ENCODE measurements at regions not wholly inside any gene's neighbourhood (a gene's known extent, or its start where the extent isn't known, plus 50 kb on each side); places are given as distances from the start of the nearest gene placed in this dataset.
"Not testable (repeated sequence)": the region's sequence is repeated elsewhere in the genome, so short reads cannot be mapped to it uniquely, and the experiment has no call there.

DNA sequence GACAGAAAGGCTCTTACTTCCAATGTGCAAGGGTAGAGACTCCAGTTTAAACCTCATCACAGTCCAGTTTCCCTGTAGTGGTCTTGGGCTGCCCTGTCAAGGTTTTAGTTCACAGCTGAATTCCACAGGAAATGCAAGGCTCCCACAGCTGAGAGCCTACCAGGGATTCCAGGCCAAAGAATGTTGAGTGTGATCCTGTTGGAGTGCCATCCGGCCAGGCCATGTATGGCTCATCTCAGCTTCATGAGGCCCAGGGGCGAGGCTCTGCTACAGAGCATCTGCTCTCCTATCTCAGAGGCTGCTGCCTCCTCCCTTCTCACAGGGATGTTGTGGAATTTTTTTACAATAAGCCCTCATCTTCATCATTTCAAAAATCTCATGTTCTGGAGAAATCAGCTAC is 239.8 kb upstream of the CCL2 start:
- no peak for DNase-seq (ENCODE audit: low spot score)

DNA sequence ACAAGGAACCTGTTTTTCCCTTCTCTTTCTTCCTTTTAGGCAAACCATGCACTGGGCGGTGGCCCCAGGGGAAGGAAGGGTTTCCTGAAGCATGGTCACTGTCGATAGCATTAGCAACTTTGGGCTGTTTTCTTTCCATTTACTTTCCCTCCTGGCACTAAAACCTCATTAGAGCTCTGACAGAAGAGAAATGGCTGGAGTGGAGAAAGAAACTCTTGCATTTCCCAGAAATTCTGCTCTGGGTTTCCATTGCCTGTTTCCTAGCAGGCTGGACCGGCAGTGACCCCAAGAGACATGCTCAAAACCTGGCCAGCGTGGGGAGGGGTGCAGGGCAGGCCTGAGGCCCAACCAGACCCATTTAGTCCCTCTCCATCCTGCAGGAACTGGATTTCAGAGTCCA is 230.7 kb upstream of the CCL2 start:
- peak; percentile 25 for DNase-seq (ENCODE audit: low spot score)

DNA sequence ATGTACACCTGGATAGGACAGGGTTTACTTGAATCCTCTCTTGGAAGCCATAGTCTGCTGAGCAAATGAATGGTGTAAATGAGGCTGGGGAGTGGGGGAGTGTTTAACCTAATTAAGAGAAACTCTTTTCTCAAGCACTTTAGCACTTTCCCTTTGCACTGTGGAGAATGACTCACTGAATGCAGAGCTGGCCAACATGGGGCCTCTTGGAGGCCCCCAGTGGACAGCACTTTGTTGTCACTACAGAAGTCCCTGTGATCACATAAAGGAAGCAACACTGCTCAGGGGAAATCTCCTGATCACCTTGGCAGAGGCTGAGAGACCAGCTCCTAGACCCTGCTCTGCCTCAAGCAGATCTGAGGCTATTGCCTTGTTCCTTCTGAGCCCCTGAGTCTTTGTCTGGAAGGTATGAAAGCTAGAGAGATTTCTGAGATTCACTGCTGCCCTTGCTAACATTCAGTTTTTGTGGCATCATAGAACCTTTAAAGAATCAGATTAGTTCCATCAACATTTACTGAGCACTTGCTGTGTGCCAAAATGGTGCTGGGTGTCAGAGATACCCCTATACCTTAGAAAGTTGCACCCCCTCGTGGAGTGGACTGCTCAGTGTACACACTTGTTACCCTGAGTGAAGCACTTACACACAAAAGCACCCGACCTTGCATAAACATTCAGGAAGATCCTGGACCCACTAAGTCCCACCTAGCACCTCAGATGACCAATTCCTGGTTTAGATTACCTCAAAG is 230.1 kb upstream of the CCL2 start:
- no peak for DNase-seq (ENCODE audit: low spot score)

DNA sequence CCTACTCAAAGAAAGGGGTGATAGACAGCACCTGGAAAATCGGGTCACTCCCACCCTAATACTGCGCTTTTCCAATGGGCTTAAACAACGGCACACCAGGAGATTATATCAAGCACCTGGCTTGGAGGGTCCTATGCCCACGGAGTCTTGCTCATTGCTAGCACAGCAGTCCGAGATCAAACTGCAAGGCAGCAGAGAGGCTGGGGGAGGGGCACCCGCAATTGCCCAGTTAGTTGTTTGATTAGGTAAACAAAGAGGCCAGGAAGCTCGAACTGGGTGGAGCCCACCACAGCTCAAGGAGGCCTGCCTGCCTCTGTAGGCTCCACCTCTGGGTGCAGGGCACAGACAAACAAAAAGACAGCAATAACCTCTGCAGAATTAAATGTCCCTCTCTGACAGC is 224.5 kb upstream of the CCL2 start:
- DNase-seq (ENCODE audit: low spot score), result not testable (repeated sequence)

DNA sequence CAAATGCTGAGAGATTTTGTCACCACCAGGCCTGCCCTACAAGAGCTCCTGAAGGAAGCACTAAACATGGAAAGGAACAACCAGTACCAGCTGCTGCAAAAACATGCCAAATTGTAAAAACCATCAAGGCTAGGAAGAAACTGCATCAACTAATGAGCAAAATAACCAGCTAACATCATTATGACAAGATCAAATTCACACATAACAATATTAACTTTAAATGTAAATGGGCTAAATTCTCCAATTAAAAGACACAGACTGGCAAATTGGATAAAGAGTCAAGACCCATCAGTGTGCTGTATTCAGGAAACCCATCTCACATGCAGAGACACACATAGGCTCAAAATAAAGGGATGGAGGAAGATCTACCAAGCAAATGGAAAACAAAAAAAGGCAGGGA is 222.8 kb upstream of the CCL2 start:
- DNase-seq (ENCODE audit: low spot score), result not testable (repeated sequence)

DNA sequence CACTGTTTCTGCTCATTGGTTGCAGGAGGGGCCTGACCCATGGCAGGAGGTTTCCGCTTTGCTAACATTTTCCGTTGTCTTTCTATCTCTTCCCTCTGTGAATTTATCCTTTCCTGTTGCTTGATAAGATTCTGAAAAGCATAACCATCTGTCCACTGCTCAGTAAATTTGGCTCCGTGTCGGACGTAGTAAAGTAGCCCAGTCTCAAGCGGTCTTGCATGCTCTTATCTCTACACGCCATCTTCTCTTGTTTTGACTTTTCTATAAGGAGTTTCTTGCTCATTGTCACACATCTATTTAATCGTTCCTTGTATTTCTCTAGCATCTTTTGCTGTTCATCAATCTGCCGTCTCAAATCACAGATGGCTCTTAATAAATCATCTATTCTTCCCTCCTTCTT is 216.3 kb upstream of the CCL2 start:
- DNase-seq (ENCODE audit: low spot score), result not testable (repeated sequence)

DNA sequence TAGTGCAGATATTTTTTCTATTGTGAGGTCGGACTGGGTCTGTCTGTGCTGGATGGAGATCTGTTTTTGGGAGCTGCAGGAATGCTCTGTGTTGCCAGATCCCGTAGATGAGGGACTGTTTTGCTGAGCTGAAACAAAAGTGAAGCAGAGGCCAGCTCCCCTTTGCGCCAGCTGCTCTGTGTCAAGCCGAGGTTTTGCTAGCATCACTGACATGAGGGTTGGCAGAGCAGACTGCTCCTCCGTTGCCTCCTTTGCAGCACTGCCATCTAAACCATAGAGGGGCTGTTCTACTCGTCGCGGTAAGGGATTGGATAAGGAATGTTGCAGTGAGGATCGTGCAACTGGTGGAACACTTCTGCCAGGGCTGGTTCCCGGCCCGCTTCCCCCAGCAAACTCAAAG is 215.9 kb upstream of the CCL2 start:
- not testable (repeated sequence) for DNase-seq (ENCODE audit: low spot score)

DNA sequence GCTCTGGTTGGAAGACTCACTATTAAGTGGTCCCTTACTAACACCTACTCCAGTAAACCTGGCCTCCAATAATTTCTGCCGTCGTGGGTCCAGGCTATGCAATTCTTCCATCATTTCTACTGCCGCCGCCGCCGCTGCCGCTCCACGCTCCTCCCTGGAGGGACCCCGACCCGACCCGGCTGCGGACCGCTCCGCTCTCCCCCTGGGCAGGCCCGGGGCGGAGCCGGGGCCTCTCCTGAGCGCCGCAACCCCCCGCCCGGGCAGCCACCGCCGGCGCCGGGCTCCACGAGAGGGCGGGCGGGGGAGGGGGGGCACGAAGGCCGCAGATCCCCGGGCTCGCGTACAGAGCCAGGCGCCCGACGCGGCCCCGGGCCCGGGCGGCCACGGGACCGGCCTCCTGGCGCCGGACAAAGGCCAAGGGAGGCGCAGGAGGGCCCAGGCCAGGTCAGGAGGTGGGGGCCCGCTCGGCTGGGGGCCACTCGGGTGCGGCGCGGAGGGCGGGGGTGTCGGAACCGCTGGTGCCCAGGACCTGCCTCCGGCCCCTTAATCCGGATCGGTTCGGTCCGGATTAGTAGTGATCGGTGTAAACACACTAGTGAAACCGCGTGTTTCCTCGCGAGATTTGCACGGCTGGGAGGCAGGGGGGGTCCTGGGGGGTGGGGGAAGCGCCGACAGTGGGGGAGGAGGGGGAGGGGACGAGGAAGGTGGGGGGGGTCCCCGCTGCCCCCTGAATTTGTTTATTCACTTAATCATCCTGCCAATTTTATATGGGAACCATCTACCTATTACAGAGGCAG is 215.1 kb upstream of the CCL2 start:
- DNase-seq (ENCODE audit: low spot score), result not testable (repeated sequence)

DNA sequence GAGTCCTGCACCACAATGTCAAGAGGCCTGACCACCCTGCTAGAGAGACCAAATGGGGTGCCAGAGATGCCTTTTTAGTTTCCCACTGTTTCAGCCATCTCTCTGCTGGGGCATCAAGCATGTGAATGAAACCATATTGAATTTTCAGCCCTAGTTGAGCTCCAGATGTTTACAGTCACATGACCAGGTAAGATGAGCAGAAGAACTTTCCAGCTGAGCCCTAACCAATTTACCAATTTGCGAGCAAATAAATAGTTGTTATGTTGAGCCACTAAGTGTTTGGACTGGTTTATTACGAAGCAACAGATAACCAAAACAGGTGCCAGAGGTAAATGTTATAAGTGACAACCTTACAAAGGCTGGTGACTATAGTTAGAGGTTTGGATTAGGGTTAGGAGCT is 209.1 kb upstream of the CCL2 start:
- DNase-seq (ENCODE audit: low spot score), result no peak

DNA sequence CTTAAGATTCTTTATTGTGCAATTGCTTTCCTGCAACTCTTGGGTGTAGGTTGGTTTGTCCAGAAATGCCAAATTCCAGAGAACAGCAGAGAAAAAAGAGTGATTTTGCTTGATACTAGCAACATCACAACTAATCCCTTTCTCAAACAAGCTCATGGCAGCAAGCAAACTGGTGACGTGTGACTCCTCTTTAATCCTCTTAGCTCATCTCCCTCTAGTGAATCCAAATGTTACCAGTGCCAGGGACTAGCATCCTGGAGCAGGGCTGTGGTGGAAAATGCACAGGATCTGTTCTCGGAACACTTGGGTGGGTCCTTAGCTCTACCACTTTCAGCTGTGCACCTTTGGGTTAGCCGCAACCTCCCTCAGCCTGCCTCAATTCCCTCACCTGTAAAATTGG is 204.0 kb upstream of the CCL2 start:
- DNase-seq (ENCODE audit: low spot score), result no peak

DNA sequence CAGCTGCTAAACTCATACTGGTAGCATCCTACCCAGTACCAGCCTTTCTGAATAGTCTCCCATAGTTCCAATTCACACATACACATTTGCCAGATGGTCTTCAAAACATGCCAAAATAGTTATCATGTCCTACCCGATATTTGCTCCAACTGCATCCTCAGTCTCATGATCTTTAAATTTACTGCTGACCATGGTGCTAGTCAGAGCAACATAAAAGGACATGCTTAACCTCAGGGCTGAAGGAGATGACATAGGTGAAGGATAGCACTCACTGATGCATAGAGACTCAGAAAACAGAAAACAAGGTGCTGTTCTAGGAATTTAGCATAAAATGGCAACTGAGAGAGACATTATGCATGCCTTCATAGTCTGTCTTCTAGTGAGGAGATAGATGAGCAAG is 200.6 kb upstream of the CCL2 start:
- DNase-seq (ENCODE audit: low spot score), result no peak

DNA sequence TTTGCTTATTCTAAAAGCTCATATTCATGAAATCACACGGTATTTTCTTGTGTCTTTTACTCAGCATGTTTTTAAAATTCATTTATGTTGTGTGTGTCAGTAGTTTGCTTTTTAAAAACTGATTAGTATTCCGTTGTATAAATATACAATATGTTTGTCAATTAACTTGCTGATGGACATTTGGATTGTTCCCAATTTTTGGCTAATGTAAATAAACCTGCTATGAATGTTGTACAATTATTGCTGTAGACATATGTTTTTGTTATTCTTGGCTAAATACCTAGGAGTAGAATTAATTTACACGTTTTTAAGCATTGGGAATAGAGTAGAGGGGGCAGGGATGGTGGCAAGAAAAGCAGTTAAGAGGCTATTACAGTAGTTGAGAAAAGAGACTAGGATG is 199.5 kb upstream of the CCL2 start:
- no peak for DNase-seq (ENCODE audit: low spot score)

DNA sequence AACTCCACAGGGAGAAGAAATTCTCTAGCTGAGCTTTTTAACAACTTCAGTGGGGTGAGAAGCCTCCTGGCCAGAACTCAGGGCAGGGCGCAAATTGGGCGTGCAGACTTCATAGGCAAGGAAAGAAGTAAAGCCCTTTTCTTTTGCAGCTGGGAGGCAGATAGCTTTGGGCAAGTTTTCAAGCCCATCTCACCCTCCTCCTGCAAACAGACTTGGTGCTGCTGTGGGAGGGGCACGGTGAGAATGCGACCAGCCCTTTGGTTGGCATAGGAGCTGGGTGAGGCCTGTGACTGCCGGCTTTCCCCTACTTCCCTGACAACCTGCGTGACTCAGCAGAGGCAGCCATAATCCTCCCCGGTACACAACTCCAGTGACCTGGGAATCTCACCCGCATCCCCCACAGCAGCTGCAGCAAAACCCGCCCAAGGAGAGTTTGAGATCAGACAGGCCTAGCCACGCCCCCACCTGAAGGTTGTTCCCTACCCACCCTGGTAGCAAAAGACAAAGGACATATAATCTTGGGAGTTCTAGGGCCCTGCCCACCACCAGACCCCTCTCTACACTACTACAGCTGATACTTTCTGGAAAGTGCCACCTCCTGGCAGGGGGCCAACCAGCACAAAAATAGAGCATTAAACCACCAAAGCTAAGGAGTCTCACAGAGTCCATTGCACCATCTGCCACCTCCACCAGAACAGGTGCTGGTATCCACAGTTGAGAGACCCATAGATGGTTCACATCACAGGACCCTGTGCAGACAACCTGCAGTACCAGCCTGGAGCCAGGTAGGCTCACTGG is 195.5 kb upstream of the CCL2 start:
- DNase-seq (ENCODE audit: low spot score), result no peak

DNA sequence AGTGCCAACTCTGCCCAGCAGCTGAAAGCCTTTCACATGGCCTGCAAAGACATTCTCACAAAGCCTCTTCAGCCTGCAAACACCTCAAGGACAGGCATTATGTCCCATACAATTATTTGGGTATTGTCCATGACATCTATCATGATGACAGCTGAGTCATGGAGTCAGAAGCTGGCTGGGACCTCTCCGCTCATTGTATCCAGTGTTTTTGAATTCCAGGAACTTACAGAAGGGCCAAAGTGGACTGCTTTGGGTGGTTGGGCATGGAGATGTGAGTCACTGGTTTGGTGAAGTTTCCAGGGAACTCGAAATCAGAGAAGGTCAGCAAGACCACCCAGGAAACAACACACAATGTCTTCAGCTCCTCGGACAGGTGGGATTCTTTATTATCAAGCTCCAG is 188.6 kb upstream of the CCL2 start:
- DNase-seq (ENCODE audit: low spot score), result no peak

DNA sequence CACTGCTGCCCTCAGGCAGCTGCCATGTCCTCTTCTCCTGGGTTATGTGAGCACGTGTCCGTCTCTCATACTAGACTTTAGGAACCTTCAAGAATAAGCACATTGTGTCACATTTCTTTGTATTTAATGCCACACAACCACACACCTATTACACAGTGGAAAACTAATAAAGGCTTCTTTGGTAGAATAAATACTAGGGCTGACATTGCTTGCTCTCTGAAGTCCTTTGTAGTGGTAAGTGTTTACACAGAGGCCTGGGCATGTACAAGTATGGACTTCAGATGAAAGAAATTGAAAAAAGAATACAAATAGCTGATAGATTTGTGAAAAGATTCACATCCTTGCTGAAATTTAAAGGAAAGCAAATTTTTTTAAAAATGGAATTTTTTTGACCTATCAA is 188.1 kb upstream of the CCL2 start:
- DNase-seq (ENCODE audit: low spot score), result no peak

DNA sequence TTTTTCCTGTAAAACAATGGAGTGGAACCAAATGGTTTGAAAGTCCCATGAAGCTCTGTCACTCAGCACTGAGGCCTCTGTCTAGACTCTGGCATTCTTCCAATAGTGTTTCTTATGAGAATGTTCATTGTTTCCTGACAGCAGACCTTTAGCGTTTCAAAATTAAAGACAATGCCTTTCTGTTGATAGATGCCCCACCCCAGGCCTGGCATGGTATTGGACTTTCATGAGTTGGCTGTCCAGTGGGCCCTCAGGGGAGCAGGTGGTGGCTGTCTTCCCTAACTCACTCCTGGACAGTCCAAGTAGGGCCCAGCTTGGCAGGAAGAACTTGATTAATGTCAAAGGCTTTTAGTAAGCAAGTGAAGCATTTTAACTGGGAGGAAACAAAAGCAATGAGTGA is 186.5 kb upstream of the CCL2 start:
- no peak for DNase-seq (ENCODE audit: low spot score)

DNA sequence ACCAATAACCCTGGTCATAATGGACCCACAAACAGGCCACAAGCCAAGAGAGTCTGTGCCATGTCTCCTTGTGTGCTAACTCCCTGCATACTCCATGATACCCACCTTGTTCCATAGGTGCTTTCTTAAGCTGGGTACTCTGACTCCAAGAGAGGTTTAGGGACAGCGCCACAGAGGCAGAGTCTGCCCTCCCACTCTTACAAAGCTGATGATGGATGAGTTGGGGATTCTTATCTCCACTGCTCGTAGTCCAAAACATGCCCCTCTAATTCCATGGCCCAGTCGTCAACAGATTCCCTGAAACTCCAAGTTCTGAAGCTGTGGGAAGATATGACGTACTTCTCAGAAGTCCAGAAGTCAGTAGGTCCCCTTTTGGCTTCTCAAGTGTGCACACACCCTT is 184.4 kb upstream of the CCL2 start:
- no peak for DNase-seq (ENCODE audit: low spot score)

DNA sequence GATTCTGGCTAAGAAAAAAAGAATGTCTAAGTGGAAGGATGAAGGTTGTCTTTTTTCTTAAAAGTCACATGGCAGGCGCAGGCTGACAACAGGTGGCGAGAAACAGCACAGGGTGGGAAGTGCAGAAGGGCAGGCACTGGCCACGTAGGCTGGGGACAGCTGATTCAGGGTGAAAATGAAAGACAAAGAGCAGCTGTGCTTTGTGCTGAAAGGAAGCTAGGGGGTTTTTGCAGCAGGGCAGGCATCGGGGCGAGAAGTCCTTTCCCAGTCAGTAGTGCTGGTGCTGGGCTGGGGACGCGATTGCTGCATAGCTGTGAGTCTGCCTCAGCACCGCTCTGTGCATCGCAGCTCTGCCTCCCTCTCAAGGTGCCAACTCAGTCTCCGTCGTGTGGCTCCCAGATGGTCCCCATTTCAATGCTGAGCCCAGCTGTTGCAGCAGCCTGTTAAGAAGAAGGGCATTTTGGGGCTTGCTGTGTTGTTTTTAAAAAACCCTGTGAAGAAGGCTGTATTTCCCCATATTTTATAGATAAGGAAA is 183.1 kb upstream of the CCL2 start:
- DNase-seq (ENCODE audit: low spot score), result no peak

DNA sequence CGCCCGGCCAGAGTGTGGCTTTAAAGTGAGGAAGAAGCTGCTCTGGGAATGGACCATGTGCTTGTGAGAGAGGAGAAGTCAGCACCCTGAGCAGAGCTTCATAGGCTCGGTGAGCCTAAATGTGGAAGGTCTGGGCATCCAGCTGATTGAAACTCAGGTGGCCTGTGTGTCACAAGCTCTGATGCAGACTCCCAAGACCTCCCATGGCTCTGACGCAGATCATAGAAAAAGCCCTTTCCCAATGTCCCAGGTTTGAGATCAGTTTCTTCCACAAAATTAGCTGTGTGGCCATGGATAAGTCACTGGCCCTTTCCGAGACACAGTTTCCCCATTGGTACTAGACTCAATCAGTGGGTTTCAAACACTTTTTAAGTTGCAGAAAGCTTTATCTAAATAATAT is 180.0 kb upstream of the CCL2 start:
- no peak for DNase-seq (ENCODE audit: low spot score)

DNA sequence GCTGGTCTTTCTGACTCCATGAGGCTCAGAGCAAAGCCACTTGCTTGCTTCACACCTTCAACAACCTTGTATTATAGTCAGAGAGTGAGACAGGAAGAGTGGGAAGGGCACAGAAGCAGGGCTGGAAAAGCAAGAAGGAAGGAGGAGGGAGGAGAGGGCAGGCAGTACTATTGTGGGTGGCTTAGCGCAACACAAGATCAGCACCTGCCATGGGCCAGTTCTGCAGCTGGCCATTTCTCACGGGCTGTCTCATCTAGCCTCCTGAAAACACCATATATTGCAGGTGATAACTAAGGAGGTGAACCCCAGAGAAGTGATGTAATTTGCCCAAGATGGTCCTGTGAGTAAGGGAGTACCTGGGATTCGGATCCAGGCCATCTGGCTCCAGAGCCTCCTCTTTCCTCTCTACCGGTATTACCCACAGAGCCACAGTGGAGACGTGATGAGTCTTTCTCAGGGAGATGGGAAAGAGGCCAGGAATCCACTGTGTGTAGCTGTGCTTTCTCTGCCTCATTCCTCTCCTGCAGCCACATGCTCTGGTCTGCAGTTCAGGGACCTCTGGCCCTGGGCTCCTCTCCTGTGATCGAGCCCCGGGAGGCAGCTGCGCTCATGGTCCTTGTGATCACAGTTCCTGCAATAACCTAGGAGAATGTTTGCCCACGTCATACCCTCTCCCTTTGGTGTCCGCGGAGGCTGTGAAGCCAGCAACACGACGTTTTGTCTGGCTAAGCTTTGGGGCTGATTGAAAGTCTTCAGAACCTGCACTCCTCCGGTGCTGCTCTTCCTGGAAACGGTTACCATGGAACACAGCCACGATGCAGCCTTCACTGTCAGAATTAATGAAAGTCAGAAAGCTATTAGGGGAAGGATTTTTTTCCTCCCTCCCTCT is 178.1 kb upstream of the CCL2 start:
- peak; percentile 65 for DNase-seq (ENCODE audit: low spot score)

DNA sequence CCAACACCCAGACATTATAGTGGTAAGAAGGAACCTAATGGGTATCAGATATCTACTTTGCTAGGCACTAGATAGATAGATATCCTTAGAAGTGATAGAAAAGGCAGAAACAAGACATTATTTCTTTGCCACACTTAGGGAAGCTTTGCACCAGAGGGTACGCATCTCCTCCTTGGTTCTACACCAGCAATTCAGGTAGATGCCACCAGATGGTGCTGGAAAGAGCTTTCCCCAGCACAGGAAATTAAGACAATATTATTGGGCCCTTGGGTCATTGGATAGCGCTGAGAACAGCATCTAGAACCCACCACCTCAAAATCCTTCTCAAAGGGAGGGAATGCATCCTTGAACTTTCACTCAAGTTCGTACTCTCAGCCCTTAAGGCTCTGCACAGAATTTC is 173.8 kb upstream of the CCL2 start:
- no peak for DNase-seq (ENCODE audit: low spot score)

DNA sequence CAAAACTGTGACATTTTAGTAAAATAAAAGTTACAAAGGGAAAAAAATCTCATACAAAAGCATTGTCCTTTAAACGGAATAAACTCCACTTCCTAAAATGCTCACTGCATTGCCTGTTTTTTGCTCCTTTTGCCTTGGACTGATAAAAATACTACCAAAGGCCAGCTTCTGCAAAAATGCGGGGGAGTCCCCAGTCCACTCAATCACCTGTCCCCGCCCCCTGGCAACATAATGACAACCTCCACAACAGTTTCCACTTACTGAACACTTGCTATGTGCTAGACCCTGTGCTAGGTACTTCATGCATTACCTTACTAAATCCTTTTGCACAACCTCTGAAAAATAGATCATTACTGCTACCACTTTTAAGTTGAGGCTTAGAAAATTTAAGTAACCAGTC is 172.7 kb upstream of the CCL2 start:
- DNase-seq (ENCODE audit: low spot score), result no peak

All from putamen (tissue), 1 donor.